ENCODE measurements at regions not wholly inside any gene's neighbourhood (a gene's known extent, or its start where the extent isn't known, plus 50 kb on each side); places are given as distances from the start of the nearest gene placed in this dataset.
"Not testable (repeated sequence)": the region's sequence is repeated elsewhere in the genome, so short reads cannot be mapped to it uniquely, and the experiment has no call there.

DNA sequence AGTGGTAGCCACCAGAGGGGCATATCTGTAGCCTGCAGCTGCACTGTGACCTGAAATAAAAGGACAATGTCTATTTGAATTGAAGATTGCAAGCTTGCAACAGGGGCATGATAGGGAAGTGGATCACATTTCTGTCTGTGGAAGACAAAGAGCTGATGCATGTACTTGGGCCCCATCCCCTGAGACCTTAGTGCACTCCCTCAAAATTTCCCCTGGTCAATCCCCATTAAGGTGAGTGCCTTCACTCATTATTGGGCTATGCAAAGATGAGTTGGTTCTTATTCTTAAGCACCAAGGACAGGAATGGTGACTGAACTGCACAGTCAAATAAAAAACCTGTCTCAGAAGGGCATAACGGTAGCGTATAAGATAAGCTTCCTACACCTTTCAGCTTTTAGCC, 273.1 kb upstream of the ARSJ start:
- Histone ChIP-seq H3K27me3 (no peaks in the 10 kb centered on the region), H3K4me3 (no peak overlapping the region), H3K9ac (no peak overlapping the region), H3K4me1 (no peaks in the 10 kb centered on the region), H3K4me2 (no peak overlapping the region), H3K9me3 (replicated peaks in 1 of 11) (no peaks in the 10 kb centered on the region), H3K27ac (no peak overlapping the region), H4K20me1 (no peaks in the 10 kb centered on the region), H3K36me3 (no peaks in the 10 kb centered on the region)
- no peak for TF ChIP-seq Cebpa-rat (IDR thresholded peaks at IDR 0.05)

DNA sequence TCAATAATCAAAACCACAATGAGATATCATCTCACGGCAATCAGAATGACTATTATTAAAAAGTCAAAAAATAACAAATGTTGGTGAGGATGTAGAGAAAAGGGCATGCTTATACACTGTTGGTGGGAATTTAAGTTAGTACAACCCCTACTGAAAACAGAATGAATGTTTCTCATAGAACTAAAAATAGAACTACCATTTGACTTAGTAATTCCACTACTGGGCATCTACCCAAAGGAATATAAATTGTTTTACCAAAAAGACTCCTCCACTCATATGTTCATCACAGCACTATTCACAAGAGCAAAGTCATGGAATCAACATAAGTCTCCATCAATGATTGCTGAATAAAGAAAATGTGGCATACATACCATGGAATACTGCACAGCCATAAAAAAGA, 278.1 kb upstream of the ARSJ start:
- Histone ChIP-seq H3K36me3 (no peaks in the 10 kb centered on the region), H3K9ac (no peak overlapping the region), H3K4me2 (no peak overlapping the region), H3K9me3 (replicated peaks in 1 of 11) (no peaks in the 10 kb centered on the region), H3K4me3 (no peak overlapping the region), H3K4me1 (no peaks in the 10 kb centered on the region), H3K27ac (no peak overlapping the region), H3K27me3 (no peaks in the 10 kb centered on the region), H4K20me1 (no peaks in the 10 kb centered on the region)
- TF ChIP-seq Cebpa-rat (IDR thresholded peaks at IDR 0.05) = no peak

GRCh38 chr4:114262421-114262820, 283.0 kb upstream of the ARSJ start:
- H3K4me3 ChIP-seq; H3K9ac ChIP-seq; H3K27ac ChIP-seq; H4K20me1 ChIP-seq; H3K4me1 ChIP-seq; H3K9me3 ChIP-seq (replicated peaks in 1 of 11); H3K27me3 ChIP-seq; H3K4me2 ChIP-seq; H3K36me3 ChIP-seq: not testable (repeated sequence)

DNA sequence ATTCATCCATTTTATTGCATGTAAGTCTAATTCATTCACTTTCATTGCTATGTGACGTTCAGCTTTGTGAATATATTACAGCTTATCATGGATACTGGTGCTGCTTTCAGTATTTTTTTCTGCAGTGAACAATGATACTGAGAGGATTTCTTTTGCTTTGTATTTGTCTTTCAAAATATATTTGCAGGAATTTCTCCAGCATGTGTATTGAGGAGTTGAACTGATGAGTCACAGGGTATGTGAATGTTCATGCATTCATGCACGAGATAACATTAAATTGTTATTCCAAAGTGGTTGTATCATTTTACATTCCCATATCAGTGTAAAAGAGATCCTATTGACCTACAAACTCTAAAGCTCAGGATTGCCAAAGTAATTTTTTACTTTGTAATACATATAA, 283.8 kb upstream of the ARSJ start:
- H3K27ac ChIP-seq = no peak overlapping the region
- no peak for TF ChIP-seq Cebpa-rat (IDR thresholded peaks at IDR 0.05)
- H3K4me1 ChIP-seq = no peaks in the 10 kb centered on the region

DNA sequence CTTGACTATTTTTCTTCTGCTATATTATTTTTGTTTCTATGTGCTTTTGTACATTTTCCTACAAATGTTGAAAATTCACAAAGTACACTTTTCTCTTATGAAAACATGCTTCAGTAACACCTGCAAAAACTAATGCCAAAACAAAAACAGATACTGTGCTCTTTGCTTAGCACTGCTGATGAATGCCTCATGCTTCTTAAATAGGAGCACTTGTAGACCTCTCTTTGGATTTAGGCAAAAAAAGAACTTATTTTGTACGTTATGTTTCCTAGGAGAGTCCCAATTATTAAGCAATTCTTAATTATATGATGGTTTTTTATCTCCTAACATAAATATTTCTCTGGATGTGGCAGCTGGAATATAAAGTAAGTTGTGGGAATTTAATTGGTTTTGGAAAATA, 285.0 kb upstream of the ARSJ start:
- TF ChIP-seq Cebpa-rat (IDR thresholded peaks at IDR 0.05) = no peak
- no peaks in the 10 kb centered on the region for H3K27me3 ChIP-seq
- no peaks in the 10 kb centered on the region for H3K4me1 ChIP-seq
- H3K36me3 ChIP-seq = no peaks in the 10 kb centered on the region
- no peak overlapping the region for H3K4me3 ChIP-seq
- H3K4me2 ChIP-seq = no peak overlapping the region
- no peaks in the 10 kb centered on the region for H4K20me1 ChIP-seq
- no peak overlapping the region for H3K9ac ChIP-seq
- H3K9me3 ChIP-seq (replicated peaks in 1 of 11) = no peaks in the 10 kb centered on the region
- no peak overlapping the region for H3K27ac ChIP-seq

More for the DNA sequence above, 283.8 kb upstream of the ARSJ start:
- H3K4me2 ChIP-seq = no peak overlapping the region
- no peak overlapping the region for H3K4me3 ChIP-seq
- no peaks in the 10 kb centered on the region for H3K36me3 ChIP-seq
- no peak overlapping the region for H3K9ac ChIP-seq
- H3K27me3 ChIP-seq = no peaks in the 10 kb centered on the region
- H4K20me1 ChIP-seq = no peaks in the 10 kb centered on the region
- H3K9me3 ChIP-seq (replicated peaks in 1 of 11) = no peaks in the 10 kb centered on the region

DNA sequence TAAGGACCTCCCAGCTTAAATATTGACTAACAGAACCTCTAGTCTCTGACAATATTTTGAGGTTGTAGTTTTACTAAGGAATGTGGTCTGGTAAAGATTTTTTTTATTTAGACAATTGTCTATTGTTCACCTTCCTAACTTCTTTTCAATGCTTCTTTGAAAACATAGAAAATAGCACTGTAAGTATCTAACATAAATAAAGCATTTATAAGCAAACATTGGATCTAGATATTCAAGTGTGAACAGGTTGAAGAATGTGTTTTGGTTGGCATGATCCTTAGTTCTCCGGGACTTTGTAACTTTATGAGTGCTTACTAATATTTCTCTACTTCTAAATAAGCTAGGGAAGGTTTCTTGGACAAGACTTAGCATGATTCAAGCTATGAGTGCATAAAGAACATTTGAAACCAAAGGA, 285.4 kb upstream of the ARSJ start:
- Histone ChIP-seq H3K27ac (no peak overlapping the region), H3K9me3 (replicated peaks in 1 of 11) (no peaks in the 10 kb centered on the region), H3K36me3 (no peaks in the 10 kb centered on the region), H3K27me3 (no peaks in the 10 kb centered on the region), H3K9ac (no peak overlapping the region), H4K20me1 (no peaks in the 10 kb centered on the region), H3K4me2 (no peak overlapping the region), H3K4me3 (no peak overlapping the region), H3K4me1 (no peaks in the 10 kb centered on the region)
- TF ChIP-seq Cebpa-rat (IDR thresholded peaks at IDR 0.05) = no peak

DNA sequence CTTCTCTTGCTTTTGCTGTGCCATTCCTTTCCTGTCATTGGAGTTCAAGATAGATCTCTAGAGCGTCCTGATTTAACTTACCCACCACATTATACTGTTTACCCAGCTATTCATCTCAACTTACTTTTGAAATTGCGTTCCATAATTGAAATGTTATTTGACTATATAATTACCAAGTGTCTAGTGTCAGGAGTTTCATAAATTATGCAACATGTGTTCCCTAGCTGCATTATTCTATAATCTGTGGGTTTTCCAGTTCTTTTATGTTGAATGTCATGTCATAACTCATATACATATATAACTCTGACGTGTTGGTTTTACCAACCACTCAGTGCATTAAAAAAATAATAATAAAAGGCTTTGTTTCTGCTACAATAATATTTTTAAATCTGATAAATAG, 285.9 kb upstream of the ARSJ start:
- H3K27me3 ChIP-seq = no peaks in the 10 kb centered on the region
- no peak overlapping the region for H3K27ac ChIP-seq
- H3K9me3 ChIP-seq (replicated peaks in 1 of 11) = no peaks in the 10 kb centered on the region
- no peaks in the 10 kb centered on the region for H3K4me1 ChIP-seq
- H3K4me2 ChIP-seq = no peak overlapping the region
- no peak for TF ChIP-seq Cebpa-rat (IDR thresholded peaks at IDR 0.05)
- H3K4me3 ChIP-seq = no peak overlapping the region
- H3K36me3 ChIP-seq = no peaks in the 10 kb centered on the region
- H3K9ac ChIP-seq = no peak overlapping the region
- no peaks in the 10 kb centered on the region for H4K20me1 ChIP-seq

DNA sequence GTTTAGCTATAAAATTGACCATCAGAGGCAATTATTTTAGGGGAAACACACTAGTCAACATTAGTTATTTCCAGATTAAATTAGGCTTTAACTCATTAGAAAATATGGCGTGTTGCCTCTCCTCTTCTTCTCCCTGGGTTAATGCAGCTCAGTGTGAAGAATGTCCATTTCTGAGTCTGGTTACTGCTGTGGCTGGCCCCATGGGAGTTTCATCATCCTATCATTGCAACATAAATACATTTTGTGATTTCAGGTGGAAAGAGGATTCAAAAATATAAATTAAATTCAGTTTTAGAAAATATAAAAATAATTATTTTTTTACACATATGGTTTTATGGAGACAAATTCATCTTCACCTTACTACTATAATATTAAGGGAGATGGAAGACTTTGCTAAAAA, 288.5 kb upstream of the ARSJ start:
- Histone ChIP-seq H3K4me1 (peaks cover 0 to 4% (median 0%) of the 10 kb centered on the region in 10 experiments; a peak in 1 of 20 replicates), H3K4me3 (no peak overlapping the region), H3K9me3 (replicated peaks in 1 of 11) (no peaks in the 10 kb centered on the region), H3K4me2 (no peak overlapping the region), H3K36me3 (no peaks in the 10 kb centered on the region), H4K20me1 (no peaks in the 10 kb centered on the region), H3K27me3 (no peaks in the 10 kb centered on the region), H3K27ac (no peak overlapping the region), H3K9ac (no peak overlapping the region)
- no peak for TF ChIP-seq Cebpa-rat (IDR thresholded peaks at IDR 0.05)

- TF ChIP-seq Cebpa-rat (IDR thresholded peaks at IDR 0.05) = no peak
- Histone ChIP-seq H3K4me1 (peaks cover 0 to 4% (median 0%) of the 10 kb centered on the region in 10 experiments; a peak in 2 of 20 replicates), H3K4me2 (no peak overlapping the region), H3K4me3 (no peak overlapping the region), H3K27ac (no peak overlapping the region), H3K9me3 (replicated peaks in 1 of 11) (no peaks in the 10 kb centered on the region), H3K9ac (no peak overlapping the region), H3K36me3 (no peaks in the 10 kb centered on the region), H4K20me1 (no peaks in the 10 kb centered on the region), H3K27me3 (no peaks in the 10 kb centered on the region)
These were observed 291.6 kb upstream of the ARSJ start for GRCh38 chr4:114271031-114271430.

DNA sequence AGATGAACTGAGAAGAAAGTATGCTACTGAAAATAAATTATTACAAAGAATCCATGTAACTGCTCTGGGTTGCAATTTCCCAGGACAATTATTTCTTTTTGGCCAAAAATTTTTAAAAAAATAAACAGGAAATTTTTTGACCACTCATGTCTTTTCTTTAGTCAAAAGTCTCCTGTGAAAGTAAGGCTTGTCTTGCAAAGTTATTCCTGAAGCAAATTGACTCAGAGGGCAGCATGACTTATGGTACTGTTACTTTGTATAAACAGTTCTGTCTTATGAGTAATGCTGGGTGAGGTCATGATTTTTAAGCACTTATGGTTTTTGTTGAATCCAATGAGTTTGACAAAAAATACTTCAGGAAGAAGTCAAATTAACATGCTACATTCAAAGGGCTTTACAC, 292.8 kb upstream of the ARSJ start:
- no peak overlapping the region for H3K27ac ChIP-seq
- no peaks in the 10 kb centered on the region for H3K27me3 ChIP-seq
- peaks cover 0 to 4% (median 0%) of the 10 kb centered on the region in 10 experiments; a peak in 2 of 20 replicates for H3K4me1 ChIP-seq
- H3K9ac ChIP-seq = no peak overlapping the region
- TF ChIP-seq Cebpa-rat (IDR thresholded peaks at IDR 0.05) = no peak
- no peak overlapping the region for H3K4me2 ChIP-seq
- H3K9me3 ChIP-seq (replicated peaks in 1 of 11) = no peaks in the 10 kb centered on the region
- H3K36me3 ChIP-seq = no peaks in the 10 kb centered on the region
- no peak overlapping the region for H3K4me3 ChIP-seq
- H4K20me1 ChIP-seq = no peaks in the 10 kb centered on the region

GRCh38 chr4:114273238-114273637, 293.8 kb upstream of the ARSJ start:
- H3K4me3 ChIP-seq = no peak overlapping the region
- no peak for TF ChIP-seq Cebpa-rat (IDR thresholded peaks at IDR 0.05)
- peaks cover 0 to 4% (median 0%) of the 10 kb centered on the region in 10 experiments; a peak in 2 of 20 replicates for H3K4me1 ChIP-seq
- H3K9ac ChIP-seq = no peak overlapping the region
- H3K36me3 ChIP-seq = no peaks in the 10 kb centered on the region
- no peaks in the 10 kb centered on the region for H3K27me3 ChIP-seq
- H3K27ac ChIP-seq = no peak overlapping the region
- H4K20me1 ChIP-seq = no peaks in the 10 kb centered on the region
- 0 out of 22 replicates have a peak, but pooled peaks cover 0 to 3% (median 0%) of the 10 kb centered on the region in 11 experiments for H3K9me3 ChIP-seq (replicated peaks in 1 of 11)
- no peak overlapping the region for H3K4me2 ChIP-seq

Data from BLaER1 treated with 17β-estradiol and CSF1 and Interleukin-3, amounts not matched to agents 10 nM and 100 nM (cell line).